Femur (tissue), 1 donor: ENCODE measurements at regions not wholly inside any gene's neighbourhood (a gene's known extent, or its start where the extent isn't known, plus 50 kb on each side); places are given as distances from the start of the nearest gene placed in this dataset.
"Not testable (repeated sequence)": the region's sequence is repeated elsewhere in the genome, so short reads cannot be mapped to it uniquely, and the experiment has no call there.

Source experiments
- DNase-seq: peaks from one replicate; pipeline ENCODE4 v3.0.0-alpha.2; 2017

- no peak for DNase-seq
Observed at GRCh38 chr5:101917166-101917565, 378.9 kb downstream of the SLCO4C1 start.

- no peak for DNase-seq
Observed at GRCh38 chr5:101915554-101915953, 380.5 kb downstream of the SLCO4C1 start.

- no peak for DNase-seq
Observed at GRCh38 chr5:101904736-101905135, 391.3 kb downstream of the SLCO4C1 start.

GRCh38 chr5:101897914-101898313 is 398.2 kb downstream of the SLCO4C1 start:
- DNase-seq = no peak

- no peak for DNase-seq
Observed at GRCh38 chr5:101894985-101895384, 401.1 kb downstream of the SLCO4C1 start.

- no peak for DNase-seq
Observed at GRCh38 chr5:101878190-101878589, 417.9 kb downstream of the SLCO4C1 start.

- no peak for DNase-seq
Observed at GRCh38 chr5:101877451-101877850, 418.6 kb downstream of the SLCO4C1 start.

GRCh38 chr5:101866473-101866872 is 429.6 kb downstream of the SLCO4C1 start:
- DNase-seq = no peak

- DNase-seq = no peak
Observed at GRCh38 chr5:101860563-101860962, 435.5 kb downstream of the SLCO4C1 start.

GRCh38 chr5:101860145-101860544 is 435.9 kb downstream of the SLCO4C1 start:
- DNase-seq = no peak

GRCh38 chr5:101846496-101846895 is 449.6 kb downstream of the SLCO4C1 start:
- no peak for DNase-seq

GRCh38 chr5:101843055-101843454 is 453.0 kb downstream of the SLCO4C1 start:
- DNase-seq = no peak

GRCh38 chr5:101838435-101838834 is 457.6 kb downstream of the SLCO4C1 start:
- no peak for DNase-seq

- no peak for DNase-seq
Observed at GRCh38 chr5:101829255-101829654, 466.8 kb downstream of the SLCO4C1 start.

- DNase-seq = no peak
Observed at GRCh38 chr5:101811466-101811865, 484.6 kb downstream of the SLCO4C1 start.

- no peak for DNase-seq
Observed at GRCh38 chr5:101806410-101806809, 489.7 kb downstream of the SLCO4C1 start.

- DNase-seq = no peak
Observed at GRCh38 chr5:101796427-101796826, 499.7 kb downstream of the SLCO4C1 start.

GRCh38 chr5:101788797-101789196 is 507.3 kb downstream of the SLCO4C1 start:
- DNase-seq = no peak

GRCh38 chr5:101785090-101785489 is 511.0 kb downstream of the SLCO4C1 start:
- no peak for DNase-seq

GRCh38 chr5:101783241-101784013 is 512.7 kb downstream of the SLCO4C1 start:
- no peak for DNase-seq

- no peak for DNase-seq
Observed at GRCh38 chr5:101782352-101783103, 513.6 kb downstream of the SLCO4C1 start.

- DNase-seq = no peak
Observed at GRCh38 chr5:101751105-101751504, 545.0 kb downstream of the SLCO4C1 start.

- not testable (repeated sequence) for DNase-seq
Observed at GRCh38 chr5:101743000-101743399, 553.1 kb downstream of the SLCO4C1 start.

GRCh38 chr5:101728933-101729332 is 567.2 kb downstream of the SLCO4C1 start:
- DNase-seq = no peak
